Left lung (tissue), 4 donors: ENCODE measurements at regions not wholly inside any gene's neighbourhood (a gene's known extent, or its start where the extent isn't known, plus 50 kb on each side); places are given as distances from the start of the nearest gene placed in this dataset.

Experiments
- ATAC-seq: fragments of 200-7000 bp; cut with Tn5 transposase; one replicate; pipeline ENCODE4 v1.9.1; 2020; ENCODE audit warnings: moderate library complexity
- DNase-seq, 4 donors: peaks; one replicate each; pipeline ENCODE4 v3.0.0-alpha.2; 2013 to 2020
- H3K27ac ChIP-seq, 2 donors: fragments of 200-600 bp; sonication (generic) in 1 of 2; one replicate each; pipeline versions ENCODE4 v1.5.0 to v1.8.0; 2020 to 2021
- H3K27me3 ChIP-seq, 2 donors: fragments of 200-600 bp; sonication (generic) in 1 of 2; one replicate each; pipeline versions ENCODE4 v1.5.0 to v1.8.0; 2020 to 2021
- H3K36me3 ChIP-seq, 2 donors: fragments of 200-600 bp; sonication (generic) in 1 of 2; one replicate each; pipeline versions ENCODE4 v1.5.0 to v1.8.0; 2020 to 2021
- H3K4me1 ChIP-seq, 2 donors: fragments of 200-600 bp; one replicate each; pipeline ENCODE4 v1.8.0; 2021
- H3K4me3 ChIP-seq, 2 donors: fragments of 200-600 bp; sonication (generic) in 1 of 2; one replicate each; pipeline versions ENCODE4 v1.5.0 to v1.8.0; 2020 to 2021; ENCODE audit warnings: mild to moderate bottlenecking in 1 of 2
- H3K9me3 ChIP-seq, 2 donors: fragments of 200-600 bp; sonication (generic) in 1 of 2; one replicate each; pipeline versions ENCODE4 v1.5.0 to v1.8.0; 2020 to 2021
- CTCF ChIP-seq, 2 donors: fragments of 200-600 bp; sonication (generic) in 1 of 2; IDR thresholded peaks; one replicate each; pipeline versions ENCODE4 v1.5.0 to v1.8.0; 2021; ENCODE audit warnings: antibody characterized with exemption in 2 of 2
- intact Hi-C, 2 donors: fragments of 100-400 bp; cut with DNase I; formaldehyde crosslinking; loops; one replicate each; pipeline versions ENCODE4 v1.11.2 to v1.14.2; 2022
- donor health status: DM: no; HTN: yes; CAD: no.
- donor health status: DM: no; HTN: no; CAD: no.

GRCh38 chr4:3871181-3871852, 105.1 kb downstream of the ADRA2C start:
- no peaks in the 10 kb centered on the region for H3K36me3 ChIP-seq
- no peak overlapping the region for H3K27ac ChIP-seq
- no peak for TF ChIP-seq CTCF (IDR thresholded peaks at IDR 0.05)
- no peak overlapping the region for H3K4me3 ChIP-seq
- peaks cover 0 to 4% of the 10 kb centered on the region in 2 donors for H3K9me3 ChIP-seq
- intact Hi-C loops: no loop called here
- peak in 3 of 4 donors; percentile 4 to 73 (median 20) for DNase-seq
- peaks cover 29 to 94% of the 10 kb centered on the region in 2 donors for H3K27me3 ChIP-seq
- no peak for ATAC-seq
- H3K4me1 ChIP-seq: peaks cover 0 to 3% of the 10 kb centered on the region in 2 donors

GRCh38 chr4:3871881-3872833, 106.0 kb downstream of the ADRA2C start:
- Histone ChIP-seq H3K4me3 (no peak overlapping the region), H3K36me3 (no peaks in the 10 kb centered on the region), H3K4me1 (peaks cover 0 to 3% of the 10 kb centered on the region in 2 donors), H3K27me3 (peaks cover 29 to 97% of the 10 kb centered on the region in 2 donors), H3K9me3 (peaks cover 0 to 4% of the 10 kb centered on the region in 2 donors), H3K27ac (no peak overlapping the region)
- no peak for ATAC-seq
- intact Hi-C loops: no loop called here
- DNase-seq: peak in 2 of 4 donors; percentile 19 to 75
- no peak for TF ChIP-seq CTCF (IDR thresholded peaks at IDR 0.05)

- no peak for ATAC-seq
- H3K4me1 ChIP-seq: peaks cover 0 to 3% of the 10 kb centered on the region in 2 donors
- peaks cover 0 to 7% of the 10 kb centered on the region in 2 donors for H3K9me3 ChIP-seq
- no peak overlapping the region for H3K4me3 ChIP-seq
- no peak overlapping the region for H3K27ac ChIP-seq
- peak in 1 of 4 donors; percentile 2 for DNase-seq
- no peaks in the 10 kb centered on the region for H3K36me3 ChIP-seq
- intact Hi-C loops: no loop called here
- TF ChIP-seq CTCF (IDR thresholded peaks at IDR 0.05): no peak
- H3K27me3 ChIP-seq: peaks cover 29 to 100% of the 10 kb centered on the region in 2 donors
Measured at GRCh38 chr4:3872834-3873313, 106.7 kb downstream of the ADRA2C start.

- no peak for ATAC-seq
- Histone ChIP-seq H3K9me3 (peaks cover 0 to 7% of the 10 kb centered on the region in 2 donors), H3K27ac (no peak overlapping the region), H3K4me1 (peaks cover 0 to 3% of the 10 kb centered on the region in 2 donors), H3K4me3 (no peak overlapping the region), H3K36me3 (no peaks in the 10 kb centered on the region), H3K27me3 (peaks cover 29 to 100% of the 10 kb centered on the region in 2 donors)
- TF ChIP-seq CTCF (IDR thresholded peaks at IDR 0.05): no peak
- peak in 2 of 4 donors; percentile 31 to 64 for DNase-seq
- intact Hi-C loops: no loop called here
Measured at GRCh38 chr4:3873408-3874027, 107.3 kb downstream of the ADRA2C start.
